ENCODE measurements at regions not wholly inside any gene's neighbourhood (a gene's known extent, or its start where the extent isn't known, plus 50 kb on each side); places are given as distances from the start of the nearest gene placed in this dataset.

- no peak for DNase-seq
- Histone ChIP-seq H4K20me1 (ENCODE audit: insufficient read depth) (no peaks in the 10 kb centered on the region), H3K27me3 (replicated peaks; ENCODE audit: insufficient read depth) (no peaks in the 10 kb centered on the region), H3K9me3 (ENCODE audit: low read depth) (no peaks in the 10 kb centered on the region), H3F3A (ENCODE audit: insufficient read depth) (no peaks in the 10 kb centered on the region), H3K4me1 (ENCODE audit: insufficient read depth) (no peaks in the 10 kb centered on the region), H3K9me2 (ENCODE audit: insufficient read depth) (no peaks in the 10 kb centered on the region), H3K4me3 (no peak overlapping the region), H3K9ac (no peak overlapping the region), H3K27ac (no peak overlapping the region), H2AFZ (no peak overlapping the region), H3K36me3 (ENCODE audit: low read depth) (no peaks in the 10 kb centered on the region), H3K4me2 (ENCODE audit: unreplicated experiment) (no peak overlapping the region), H3K79me2 (ENCODE audit: insufficient read depth) (no peaks in the 10 kb centered on the region)
- in situ Hi-C loops (cut with MboI), result no loop called here
- 83 to 88% methylated on average over 1 of the region's 1 CpG for WGBS, 2 experiments (ENCODE audit: low coverage in 1 of 2, low lambda C conversion rate in 2 of 2, missing lambda C conversion rate in 2 of 2)
- TF ChIP-seq EZH2phosphoT487 (IDR thresholded peaks at IDR 0.05; ENCODE audit: insufficient read depth, low read depth) (no peak), EZH2 (IDR thresholded peaks at IDR 0.05; ENCODE audit: insufficient read depth, poor library complexity, severe bottlenecking) (no peak)
Measured at GRCh38 chr7:46671108-46671769, 750.2 kb upstream of the IGFBP3 start.

- no peaks in the 10 kb centered on the region for H3F3A ChIP-seq (ENCODE audit: insufficient read depth)
- H3K27ac ChIP-seq, result no peak overlapping the region
- H4K20me1 ChIP-seq (ENCODE audit: insufficient read depth), result no peaks in the 10 kb centered on the region
- no peaks in the 10 kb centered on the region for H3K4me1 ChIP-seq (ENCODE audit: insufficient read depth)
- no peak overlapping the region for H3K9ac ChIP-seq
- no peaks in the 10 kb centered on the region for H3K79me2 ChIP-seq (ENCODE audit: insufficient read depth)
- no peak overlapping the region for H2AFZ ChIP-seq
- H3K9me3 ChIP-seq (ENCODE audit: low read depth), result no peaks in the 10 kb centered on the region
- no peak for TF ChIP-seq EZH2phosphoT487 (IDR thresholded peaks at IDR 0.05; ENCODE audit: insufficient read depth, low read depth)
- no peak for TF ChIP-seq EZH2 (IDR thresholded peaks at IDR 0.05; ENCODE audit: insufficient read depth, poor library complexity, severe bottlenecking)
- in situ Hi-C loops (cut with MboI), result no loop called here
- DNase-seq, result no peak
- 86 to 90% methylated on average over 4 of the region's 4 CpGs for WGBS, 2 experiments (ENCODE audit: low coverage in 1 of 2, low lambda C conversion rate in 2 of 2, missing lambda C conversion rate in 2 of 2)
- no peaks in the 10 kb centered on the region for H3K9me2 ChIP-seq (ENCODE audit: insufficient read depth)
- H3K27me3 ChIP-seq (replicated peaks; ENCODE audit: insufficient read depth), result no peaks in the 10 kb centered on the region
- H3K4me3 ChIP-seq, result no peak overlapping the region
- no peak overlapping the region for H3K4me2 ChIP-seq (ENCODE audit: unreplicated experiment)
- no peaks in the 10 kb centered on the region for H3K36me3 ChIP-seq (ENCODE audit: low read depth)
Measured at GRCh38 chr7:46669028-46669427, 748.0 kb upstream of the IGFBP3 start.

GRCh38 chr7:46664453-46664852 lies 743.4 kb upstream of the IGFBP3 start:
- WGBS, 2 experiments (ENCODE audit: low coverage in 1 of 2, low lambda C conversion rate in 2 of 2, missing lambda C conversion rate in 2 of 2), result 72 to 100% methylated on average over 1 of the region's 1 CpG
- no peaks in the 10 kb centered on the region for H3K9me3 ChIP-seq (ENCODE audit: low read depth)
- H3K9ac ChIP-seq, result no peak overlapping the region
- H4K20me1 ChIP-seq (ENCODE audit: insufficient read depth), result no peaks in the 10 kb centered on the region
- H3K27me3 ChIP-seq (replicated peaks; ENCODE audit: insufficient read depth), result no peaks in the 10 kb centered on the region
- no peak for DNase-seq
- no peak overlapping the region for H3K4me2 ChIP-seq (ENCODE audit: unreplicated experiment)
- H3K79me2 ChIP-seq (ENCODE audit: insufficient read depth), result no peaks in the 10 kb centered on the region
- no peak overlapping the region for H3K4me3 ChIP-seq
- H3K36me3 ChIP-seq (ENCODE audit: low read depth), result no peaks in the 10 kb centered on the region
- in situ Hi-C loops (cut with MboI), result no loop called here
- H3K4me1 ChIP-seq (ENCODE audit: insufficient read depth), result peaks cover 7% of the 10 kb centered on the region
- no peaks in the 10 kb centered on the region for H3F3A ChIP-seq (ENCODE audit: insufficient read depth)
- TF ChIP-seq EZH2phosphoT487 (IDR thresholded peaks at IDR 0.05; ENCODE audit: insufficient read depth, low read depth) (no peak), EZH2 (IDR thresholded peaks at IDR 0.05; ENCODE audit: insufficient read depth, poor library complexity, severe bottlenecking) (no peak)
- no peaks in the 10 kb centered on the region for H3K9me2 ChIP-seq (ENCODE audit: insufficient read depth)
- no peak overlapping the region for H3K27ac ChIP-seq
- no peak overlapping the region for H2AFZ ChIP-seq

- no peak overlapping the region for H3K4me2 ChIP-seq (ENCODE audit: unreplicated experiment)
Measured at GRCh38 chr7:46663025-46663424, 742.0 kb upstream of the IGFBP3 start.

More at GRCh38 chr7:46663025-46663424, 742.0 kb upstream of the IGFBP3 start:
- Histone ChIP-seq H3K9ac (no peak overlapping the region), H3K36me3 (ENCODE audit: low read depth) (no peaks in the 10 kb centered on the region), H3K9me3 (ENCODE audit: low read depth) (no peaks in the 10 kb centered on the region), H3F3A (ENCODE audit: insufficient read depth) (no peaks in the 10 kb centered on the region), H4K20me1 (ENCODE audit: insufficient read depth) (no peaks in the 10 kb centered on the region), H3K4me3 (no peak overlapping the region), H3K79me2 (ENCODE audit: insufficient read depth) (no peaks in the 10 kb centered on the region), H3K27me3 (replicated peaks; ENCODE audit: insufficient read depth) (no peaks in the 10 kb centered on the region), H2AFZ (no peak overlapping the region), H3K27ac (no peak overlapping the region), H3K9me2 (ENCODE audit: insufficient read depth) (no peaks in the 10 kb centered on the region), H3K4me1 (ENCODE audit: insufficient read depth) (peaks cover 7% of the 10 kb centered on the region)
- no peak for DNase-seq
- in situ Hi-C loops (cut with MboI), result no loop called here
- WGBS, 2 experiments (ENCODE audit: low coverage in 1 of 2, low lambda C conversion rate in 2 of 2, missing lambda C conversion rate in 2 of 2), result 78 to 79% methylated on average over 3 of the region's 3 CpGs
- TF ChIP-seq EZH2phosphoT487 (IDR thresholded peaks at IDR 0.05; ENCODE audit: insufficient read depth, low read depth), result no peak
- TF ChIP-seq EZH2 (IDR thresholded peaks at IDR 0.05; ENCODE audit: insufficient read depth, poor library complexity, severe bottlenecking), result no peak

Data from GM23248 (cell line).